ENCODE measurements at regions not wholly inside any gene's neighbourhood (a gene's known extent, or its start where the extent isn't known, plus 50 kb on each side); places are given as distances from the start of the nearest gene placed in this dataset.
"Not testable (repeated sequence)": the region's sequence is repeated elsewhere in the genome, so short reads cannot be mapped to it uniquely, and the experiment has no call there.

DNA sequence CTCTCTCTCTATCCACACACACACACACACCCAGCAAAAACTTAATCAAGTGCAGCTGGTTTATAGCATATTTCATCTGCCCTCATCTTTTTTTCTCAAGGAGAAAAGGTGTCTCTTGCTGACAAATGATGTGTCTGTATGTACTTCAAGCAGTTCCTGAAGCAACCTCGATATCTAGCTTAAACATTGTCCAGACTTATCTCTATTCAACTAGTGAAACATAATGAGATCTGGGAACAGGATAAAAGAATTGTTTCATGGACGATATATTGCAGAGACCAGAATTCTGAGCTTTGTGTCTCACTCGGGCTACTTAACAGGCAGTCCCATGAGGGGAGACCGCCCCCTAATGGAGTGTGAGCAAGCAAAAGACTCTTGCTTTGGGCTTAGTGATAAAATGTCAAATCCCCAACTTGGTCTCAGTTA is 929.2 kb upstream of the SOX11 start:
- DNase-seq: no peak

DNA sequence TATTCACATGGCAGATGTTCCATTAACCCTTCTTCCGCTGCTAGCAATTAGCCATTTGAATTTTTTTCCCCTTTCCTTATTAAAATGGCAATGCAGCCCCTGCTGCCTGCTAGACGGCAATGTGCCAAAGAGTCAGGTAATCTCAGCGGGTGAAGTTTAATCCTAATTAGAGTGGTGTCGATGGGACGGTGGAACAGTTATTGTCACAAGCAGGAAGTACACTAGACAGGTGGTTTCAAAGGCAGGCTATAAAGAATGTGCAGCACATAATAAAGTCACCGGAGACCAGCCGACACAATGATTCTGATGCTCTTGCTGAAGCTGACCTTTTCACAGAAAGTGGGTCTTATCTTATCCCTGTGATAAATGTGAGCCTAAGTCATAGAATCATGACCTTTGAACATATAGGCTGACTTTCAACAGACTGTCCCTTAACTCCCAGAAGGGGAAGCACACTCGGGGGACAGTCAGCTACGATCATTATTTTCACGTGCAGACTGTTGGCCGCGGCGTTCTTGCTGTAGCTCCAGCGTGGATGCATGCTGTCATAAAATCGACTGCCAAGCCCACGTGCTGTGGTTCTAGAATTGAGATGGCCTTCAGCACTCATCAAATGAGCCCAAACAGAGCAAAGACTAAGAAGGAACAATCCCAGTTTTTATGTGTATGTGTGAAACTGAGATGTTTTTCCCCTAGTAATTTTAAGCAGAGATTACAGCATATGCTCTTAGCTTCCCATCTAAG is 926.2 kb upstream of the SOX11 start:
- DNase-seq: no peak

- DNase-seq: no peak
These were observed 916.5 kb upstream of the SOX11 start for GRCh38 chr2:4775668-4776067.

DNA sequence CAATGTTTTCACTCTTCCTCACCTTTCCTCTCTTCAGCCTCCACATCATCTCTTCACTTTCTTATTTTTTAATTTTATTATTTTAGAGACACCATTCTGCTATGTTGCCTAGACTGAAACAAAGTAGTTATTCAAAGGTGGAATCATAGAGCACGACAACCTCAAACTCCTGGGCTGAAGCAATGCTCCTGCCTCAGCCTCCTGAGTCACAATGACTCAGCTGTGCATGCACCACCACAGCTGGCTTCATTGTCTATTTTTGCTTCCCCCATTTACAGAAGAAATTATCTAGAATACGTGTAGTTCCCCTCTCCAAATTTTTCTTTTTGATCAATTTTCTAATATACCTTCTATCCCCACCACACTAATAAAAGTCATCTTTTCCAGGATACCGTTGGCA is 911.5 kb upstream of the SOX11 start:
- DNase-seq: no peak

DNA sequence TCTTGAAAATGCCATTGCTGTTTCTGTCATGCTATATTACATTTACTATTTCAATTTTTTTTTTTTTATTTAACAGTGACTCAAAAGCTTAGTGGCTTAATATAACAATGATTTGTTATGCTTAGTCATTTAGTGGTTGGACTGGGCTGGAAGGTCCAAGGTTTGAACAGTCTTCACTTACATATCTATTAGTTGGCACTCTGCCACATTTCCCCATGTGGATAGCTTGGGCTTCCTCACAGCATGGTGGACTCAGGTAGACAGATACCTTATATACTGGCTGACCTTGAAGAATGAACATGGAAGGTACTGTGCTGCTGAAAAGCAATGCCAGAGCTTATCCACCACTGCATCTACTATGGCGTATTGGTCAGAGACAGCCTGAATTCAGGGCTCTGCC is 909.5 kb upstream of the SOX11 start:
- no peak for DNase-seq

DNA sequence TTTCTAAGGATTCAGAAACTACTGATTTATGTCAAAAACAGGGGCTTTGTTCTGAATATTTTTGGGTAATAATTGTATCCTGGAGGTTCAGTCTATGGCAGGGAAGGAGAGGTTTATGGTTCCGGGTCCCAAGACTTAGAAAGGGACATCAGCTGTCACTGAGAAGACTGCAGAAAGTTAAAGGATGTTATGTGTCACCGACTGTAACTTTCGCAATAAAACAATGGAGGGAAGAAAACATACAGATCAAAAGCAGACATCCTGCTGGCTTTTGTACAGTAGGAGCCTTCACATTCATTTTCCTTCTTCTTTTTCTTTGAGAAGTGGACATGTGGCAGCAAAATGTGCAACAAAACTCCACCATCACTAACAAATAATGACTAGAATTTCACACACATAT is 900.7 kb upstream of the SOX11 start:
- no peak for DNase-seq

DNA sequence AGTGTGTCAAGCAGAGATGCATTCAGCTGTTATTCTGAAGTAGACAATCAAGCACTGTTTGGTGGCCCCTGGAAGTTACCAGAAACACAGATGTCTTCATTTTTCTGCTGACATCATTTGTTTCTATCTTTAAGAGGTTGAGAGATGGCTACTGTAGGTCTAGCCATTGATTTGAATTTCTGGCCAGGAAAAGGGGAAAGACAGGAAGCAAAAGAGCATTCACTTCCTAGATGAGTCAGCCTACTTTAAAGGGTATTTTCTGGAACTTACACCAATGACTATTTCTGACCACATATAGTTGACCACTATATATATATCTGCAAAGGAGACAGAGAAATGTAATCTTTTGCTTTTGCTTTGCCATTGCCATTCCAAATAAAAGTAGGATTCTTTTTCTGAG is 900.1 kb upstream of the SOX11 start:
- DNase-seq: no peak

DNA sequence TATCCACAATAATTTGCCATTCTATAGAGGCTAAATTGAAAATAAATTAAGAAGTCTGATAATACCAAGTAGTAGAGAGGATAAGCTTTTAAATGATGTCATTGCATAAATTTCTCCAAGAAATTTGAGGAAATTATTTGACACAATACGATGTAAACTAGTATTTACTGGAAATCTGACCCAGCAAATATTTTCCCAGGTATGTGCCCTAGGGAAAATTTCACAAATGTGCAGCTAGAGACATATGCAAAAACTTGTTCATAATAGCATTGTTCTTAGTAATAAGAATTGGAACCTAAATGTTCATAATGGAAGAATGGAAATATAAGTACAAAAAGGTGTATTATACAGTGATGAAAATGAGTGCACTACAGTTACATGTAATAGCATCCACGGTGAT is 888.8 kb upstream of the SOX11 start:
- DNase-seq: no peak

DNA sequence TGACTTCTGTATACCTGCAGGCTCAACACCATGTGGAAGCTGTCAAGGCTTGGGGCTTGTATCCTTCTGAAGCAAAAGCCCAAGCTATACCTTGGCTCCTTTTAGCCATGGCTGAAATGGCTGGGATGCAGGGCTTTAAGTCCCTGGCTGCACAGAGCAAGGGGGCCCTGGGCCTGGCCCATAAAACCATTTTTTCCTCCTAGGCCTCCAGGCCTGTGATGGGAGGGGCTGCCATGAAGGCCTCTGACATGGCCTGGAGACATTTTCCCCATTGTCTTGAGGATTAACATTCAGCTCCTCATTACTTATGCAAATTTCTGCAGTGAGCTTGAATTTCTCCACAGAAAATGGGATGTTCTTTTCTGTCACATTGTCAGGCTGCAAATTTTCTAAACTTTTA is 878.0 kb upstream of the SOX11 start:
- not testable (repeated sequence) for DNase-seq

GRCh38 chr2:4827836-4828235 is 864.3 kb upstream of the SOX11 start:
- no peak for DNase-seq

DNA sequence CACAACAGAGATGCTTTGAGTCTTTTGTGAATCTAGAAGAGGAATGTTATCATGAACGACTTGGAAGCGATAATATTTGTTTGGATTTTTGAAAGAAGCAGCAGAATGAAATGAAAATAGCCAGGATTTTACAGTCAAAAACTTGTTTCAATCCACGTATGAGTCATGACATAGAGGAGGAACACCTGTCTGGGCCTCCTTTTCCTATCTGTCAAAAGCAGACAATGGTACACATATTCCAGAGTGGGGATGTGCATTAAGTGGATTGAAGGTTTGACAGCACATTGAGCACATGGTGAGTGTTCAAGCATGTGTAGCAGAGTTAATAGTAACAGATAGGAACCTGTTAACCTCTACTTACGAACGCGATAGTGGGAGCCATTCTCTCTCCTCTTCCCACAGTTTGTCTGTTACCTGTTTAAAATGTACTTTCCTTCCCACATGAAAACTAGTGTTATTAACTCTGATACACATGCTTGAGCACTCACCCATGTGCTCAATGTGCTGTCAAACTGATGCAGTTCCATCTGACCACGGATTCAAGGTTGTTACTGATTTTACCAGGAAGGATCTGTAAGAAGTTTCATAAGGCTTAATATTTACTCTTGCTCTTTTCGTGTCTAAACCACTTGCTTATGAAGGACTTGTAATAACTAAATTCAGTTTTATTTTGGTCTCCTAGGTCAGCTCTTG is 863.4 kb upstream of the SOX11 start:
- DNase-seq: no peak

DNA sequence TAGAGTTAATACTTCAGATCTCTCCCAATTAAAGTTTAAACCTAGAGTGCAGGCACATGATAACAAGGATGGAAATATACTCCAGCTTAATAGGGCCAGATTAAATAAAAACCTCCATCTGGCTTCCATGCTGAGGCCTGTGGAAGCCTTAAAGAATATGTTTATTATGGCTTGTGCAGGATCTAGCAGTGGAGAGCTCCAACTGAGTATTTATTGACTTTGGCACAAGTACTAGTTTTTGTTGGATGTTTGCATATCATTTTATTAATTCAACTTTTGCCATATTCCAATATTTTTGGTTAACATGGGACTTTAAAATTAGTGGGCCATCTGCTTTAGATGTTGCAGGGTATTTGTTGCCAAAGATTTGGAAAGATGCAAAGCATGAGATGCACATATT is 860.4 kb upstream of the SOX11 start:
- no peak for DNase-seq

DNA sequence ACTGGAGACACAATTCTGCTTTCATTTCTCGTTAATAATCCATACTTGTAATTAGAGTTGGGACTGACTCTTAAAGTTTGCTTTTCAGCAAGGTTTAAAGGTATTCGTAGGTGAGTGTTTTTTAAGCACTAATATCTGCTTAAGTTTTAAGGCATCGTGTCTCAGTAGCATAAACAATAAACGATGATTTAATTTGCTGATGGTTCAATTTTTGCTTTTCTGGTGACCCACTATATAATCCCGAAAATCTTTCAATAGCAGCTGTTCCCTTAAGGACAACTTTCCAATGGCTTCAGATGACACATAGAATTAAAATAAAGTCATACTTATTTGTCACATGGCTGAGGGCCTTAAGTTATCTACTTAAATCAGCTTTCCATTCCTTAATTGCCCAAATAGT is 859.5 kb upstream of the SOX11 start:
- no peak for DNase-seq

DNA sequence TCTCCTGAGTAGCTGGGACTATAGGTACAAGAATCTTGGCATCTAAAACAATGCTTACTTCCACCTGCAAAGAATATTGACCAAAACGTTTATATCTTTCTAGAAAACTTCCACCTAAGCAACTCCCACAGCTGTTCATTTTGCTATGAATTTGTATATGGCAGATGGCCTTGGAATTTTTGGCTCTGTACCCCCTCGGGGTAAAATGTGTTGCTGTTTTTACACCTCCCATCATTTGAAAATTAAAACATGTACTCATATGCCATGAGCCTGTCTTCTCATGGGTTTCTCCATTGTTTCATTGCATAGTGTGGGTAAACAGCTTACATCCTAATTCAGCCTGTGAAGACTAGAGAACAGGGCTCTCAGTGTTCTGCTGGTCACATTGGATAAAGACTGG is 853.6 kb upstream of the SOX11 start:
- DNase-seq: no peak

DNA sequence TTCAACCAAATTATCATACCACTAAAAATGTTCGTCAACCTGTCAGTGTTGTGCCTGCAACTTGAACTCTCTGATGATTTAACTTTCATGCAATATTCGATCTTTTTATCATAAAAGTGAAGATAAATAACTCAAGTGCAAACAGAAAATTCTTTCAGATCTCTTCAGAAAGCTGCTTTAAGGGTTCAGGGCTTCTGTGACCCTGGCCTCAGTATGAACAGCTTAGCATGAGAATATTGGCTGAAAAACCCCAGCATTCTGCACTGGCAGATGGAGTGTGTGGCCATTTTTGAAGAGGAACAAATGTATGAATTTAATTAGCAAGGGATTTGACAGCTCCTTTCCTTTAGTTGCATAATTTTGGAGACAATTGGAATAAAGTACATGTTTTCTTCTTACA is 851.4 kb upstream of the SOX11 start:
- DNase-seq: no peak

GRCh38 chr2:4844881-4845280 is 847.3 kb upstream of the SOX11 start:
- DNase-seq: no peak

DNA sequence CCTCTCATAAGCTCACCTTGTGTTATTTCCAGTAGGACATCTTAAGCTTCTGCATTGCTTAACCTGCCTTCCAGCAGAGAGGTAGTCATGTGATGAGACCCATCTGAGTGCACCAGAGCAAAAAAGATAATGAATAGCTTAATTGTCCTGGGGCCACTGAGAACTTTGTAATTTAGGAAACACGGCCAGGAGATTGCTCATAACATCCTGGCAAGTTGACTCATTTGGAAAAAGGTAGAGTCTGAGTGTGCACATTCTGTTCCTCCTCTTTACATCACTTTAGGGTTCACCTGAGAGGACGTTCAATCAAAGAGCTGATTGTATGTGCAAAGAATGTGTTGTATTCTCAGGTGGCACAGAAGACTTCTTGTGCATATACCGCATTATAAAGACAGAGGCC is 830.2 kb upstream of the SOX11 start:
- DNase-seq: no peak

- no peak for DNase-seq
These were observed 826.0 kb upstream of the SOX11 start for GRCh38 chr2:4866198-4866597.

DNA sequence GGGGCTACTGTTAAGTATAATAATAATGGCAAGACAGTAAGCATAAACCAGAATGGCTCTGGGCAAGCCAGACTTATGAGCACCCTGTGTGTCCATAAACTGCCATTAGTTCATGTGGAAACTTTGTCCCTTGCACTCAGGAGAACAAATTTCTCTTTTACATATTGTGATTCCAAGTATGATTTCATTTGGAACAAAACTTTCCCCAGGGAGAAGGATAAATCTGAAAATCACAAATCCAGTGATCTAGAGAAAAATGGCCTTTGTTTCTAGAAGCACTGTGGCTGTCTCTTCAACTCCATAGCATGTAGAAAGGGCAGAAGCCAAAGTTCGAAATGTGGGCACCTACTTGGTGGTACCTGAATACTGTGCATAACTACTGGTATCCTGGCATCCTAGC is 823.7 kb upstream of the SOX11 start:
- DNase-seq: no peak

- DNase-seq: no peak
These were observed 823.0 kb upstream of the SOX11 start for GRCh38 chr2:4869154-4869553.

DNA sequence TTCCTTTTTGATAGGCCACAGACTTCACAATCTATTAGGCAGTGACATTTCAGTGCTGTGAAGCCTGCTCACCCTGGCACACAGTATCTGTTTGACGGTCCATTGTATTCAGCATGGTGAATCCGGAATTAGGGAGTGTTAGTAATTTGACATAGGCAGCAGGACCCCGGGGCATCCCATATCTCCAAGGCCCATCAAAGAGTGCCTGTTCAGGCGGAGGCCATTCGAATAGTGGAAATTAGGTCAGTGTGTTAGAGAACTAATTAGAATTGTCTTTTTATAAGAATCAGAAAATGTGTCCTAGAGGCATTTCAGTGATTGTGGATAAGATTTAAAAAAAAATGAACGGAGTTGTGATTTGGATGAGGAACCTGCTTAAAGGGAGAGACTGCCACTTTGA is 818.8 kb upstream of the SOX11 start:
- no peak for DNase-seq

DNA sequence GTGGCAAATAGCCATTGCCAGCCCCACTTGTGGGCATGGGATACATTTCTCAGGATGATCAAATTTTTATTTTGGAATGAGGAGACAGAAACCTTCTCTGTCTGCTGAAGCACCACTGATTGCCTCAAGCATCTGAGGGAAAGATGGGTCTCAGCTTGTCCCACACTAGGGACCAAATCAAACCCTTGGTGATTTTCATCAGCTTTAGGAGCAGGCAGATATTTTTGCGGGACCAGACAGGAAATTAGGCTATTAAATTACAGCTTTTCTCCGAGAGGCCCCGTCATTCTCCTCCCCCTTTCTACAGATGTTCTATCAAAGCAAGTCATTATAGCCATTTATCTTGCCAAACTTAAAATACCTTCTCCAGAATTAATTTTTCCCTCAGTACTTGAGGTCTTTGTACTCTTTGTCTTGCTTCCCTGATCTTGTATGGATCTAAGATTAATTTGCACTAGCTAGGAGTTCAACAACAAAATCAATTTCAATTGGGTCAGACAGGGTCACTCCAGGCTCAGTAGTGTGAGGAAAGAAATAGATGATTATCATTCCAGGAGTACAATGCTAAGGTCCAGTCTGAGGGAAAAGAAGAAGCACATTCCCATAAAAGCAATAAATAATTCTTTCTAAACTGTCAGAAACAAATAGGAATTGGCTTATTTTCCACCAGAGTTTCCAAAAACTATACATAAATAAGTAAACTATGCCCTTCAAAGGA is 818.1 kb upstream of the SOX11 start:
- DNase-seq: no peak

GRCh38 chr2:4882421-4882820 is 809.8 kb upstream of the SOX11 start:
- no peak for DNase-seq

GRCh38 chr2:4882941-4883340 is 809.2 kb upstream of the SOX11 start:
- no peak for DNase-seq
